Upper lobe of left lung (tissue), 4 donors: ENCODE measurements at regions not wholly inside any gene's neighbourhood (a gene's known extent, or its start where the extent isn't known, plus 50 kb on each side); places are given as distances from the start of the nearest gene placed in this dataset.

ENCODE experiments used
- POLR2AphosphoS5 ChIP-seq, 2 donors: sonication (generic); formaldehyde crosslinking; IDR thresholded peaks; one replicate each; pipeline ENCODE4 v1.5.1; 2017; ENCODE audit warnings: antibody characterized with exemption in 2 of 2
- TF ChIP-seq, protein P1 (sequence below), 6 experiments: fragments of 450-650 bp in 4 of 6; fragments of 200-600 bp in 2 of 6; sonication (generic) in 2 of 6; IDR thresholded peaks; one replicate each; pipeline ENCODE4 v1.5.1; 2016 to 2019; ENCODE audit warnings: antibody characterized with exemption in 6 of 6

DNA sequence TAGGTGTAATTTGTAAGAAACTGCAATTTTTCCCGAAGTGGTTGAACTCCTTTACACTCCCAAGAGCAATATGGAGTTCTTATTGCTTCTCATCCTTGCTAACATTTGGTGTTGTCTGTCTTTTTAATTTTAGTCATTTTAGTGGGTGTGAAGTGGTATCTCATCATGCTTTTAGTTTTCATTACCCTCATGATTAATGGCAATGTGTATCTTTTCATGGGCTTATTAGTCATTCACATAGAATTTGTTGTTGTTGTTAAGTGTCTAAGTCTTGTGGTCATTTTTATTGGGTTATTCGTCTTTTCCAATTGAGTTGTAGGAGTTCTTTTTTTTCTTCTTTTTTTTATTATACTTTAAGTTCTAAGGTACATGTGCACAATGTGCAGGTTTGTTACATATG lies 238.3 kb upstream of the SESN3 start:
- TF ChIP-seq, protein P1, sequence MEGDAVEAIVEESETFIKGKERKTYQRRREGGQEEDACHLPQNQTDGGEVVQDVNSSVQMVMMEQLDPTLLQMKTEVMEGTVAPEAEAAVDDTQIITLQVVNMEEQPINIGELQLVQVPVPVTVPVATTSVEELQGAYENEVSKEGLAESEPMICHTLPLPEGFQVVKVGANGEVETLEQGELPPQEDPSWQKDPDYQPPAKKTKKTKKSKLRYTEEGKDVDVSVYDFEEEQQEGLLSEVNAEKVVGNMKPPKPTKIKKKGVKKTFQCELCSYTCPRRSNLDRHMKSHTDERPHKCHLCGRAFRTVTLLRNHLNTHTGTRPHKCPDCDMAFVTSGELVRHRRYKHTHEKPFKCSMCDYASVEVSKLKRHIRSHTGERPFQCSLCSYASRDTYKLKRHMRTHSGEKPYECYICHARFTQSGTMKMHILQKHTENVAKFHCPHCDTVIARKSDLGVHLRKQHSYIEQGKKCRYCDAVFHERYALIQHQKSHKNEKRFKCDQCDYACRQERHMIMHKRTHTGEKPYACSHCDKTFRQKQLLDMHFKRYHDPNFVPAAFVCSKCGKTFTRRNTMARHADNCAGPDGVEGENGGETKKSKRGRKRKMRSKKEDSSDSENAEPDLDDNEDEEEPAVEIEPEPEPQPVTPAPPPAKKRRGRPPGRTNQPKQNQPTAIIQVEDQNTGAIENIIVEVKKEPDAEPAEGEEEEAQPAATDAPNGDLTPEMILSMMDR (IDR thresholded peaks at IDR 0.05), result no peak
- no peak for TF ChIP-seq POLR2AphosphoS5 (IDR thresholded peaks at IDR 0.05)
